ENCODE measurements at regions not wholly inside any gene's neighbourhood (a gene's known extent, or its start where the extent isn't known, plus 50 kb on each side); places are given as distances from the start of the nearest gene placed in this dataset.

- no peak for TF ChIP-seq SIN3A (IDR thresholded peaks at IDR 0.05; ENCODE audit: borderline replicate concordance, insufficient read depth, low read length)
- TF ChIP-seq FOXP2 (optimal IDR thresholded peaks at IDR 0.05; ENCODE audit: borderline replicate concordance, extremely low read depth, extremely low read length, insufficient read depth), result no peak
- no peak for TF ChIP-seq REST (IDR thresholded peaks at IDR 0.05; ENCODE audit: insufficient read depth in 1 of 2, low read depth in 2 of 2, low read length in 2 of 2)
- no peak for TF ChIP-seq TAF1 (IDR thresholded peaks at IDR 0.05; ENCODE audit: borderline replicate concordance, insufficient read depth, low read length)
- TF ChIP-seq POLR2AphosphoS5 (IDR thresholded peaks at IDR 0.05; ENCODE audit: low read depth, low read length), result no peak
Observed at GRCh38 chr1:59183749-59184317, 113.1 kb upstream of the FGGY start.

GRCh38 chr1:59184365-59184905 is 112.5 kb upstream of the FGGY start:
- TF ChIP-seq TAF1 (IDR thresholded peaks at IDR 0.05; ENCODE audit: borderline replicate concordance, insufficient read depth, low read length) (no peak), FOXP2 (optimal IDR thresholded peaks at IDR 0.05; ENCODE audit: borderline replicate concordance, extremely low read depth, extremely low read length, insufficient read depth) (no peak), POLR2AphosphoS5 (IDR thresholded peaks at IDR 0.05; ENCODE audit: low read depth, low read length) (no peak), REST (IDR thresholded peaks at IDR 0.05; ENCODE audit: insufficient read depth in 1 of 2, low read depth in 2 of 2, low read length in 2 of 2) (no peak), SIN3A (IDR thresholded peaks at IDR 0.05; ENCODE audit: borderline replicate concordance, insufficient read depth, low read length) (no peak)

- no peak for TF ChIP-seq REST (IDR thresholded peaks at IDR 0.05; ENCODE audit: insufficient read depth in 1 of 2, low read depth in 2 of 2, low read length in 2 of 2)
- no peak for TF ChIP-seq FOXP2 (optimal IDR thresholded peaks at IDR 0.05; ENCODE audit: borderline replicate concordance, extremely low read depth, extremely low read length, insufficient read depth)
- no peak for TF ChIP-seq SIN3A (IDR thresholded peaks at IDR 0.05; ENCODE audit: borderline replicate concordance, insufficient read depth, low read length)
- TF ChIP-seq TAF1 (IDR thresholded peaks at IDR 0.05; ENCODE audit: borderline replicate concordance, insufficient read depth, low read length), result no peak
- TF ChIP-seq POLR2AphosphoS5 (IDR thresholded peaks at IDR 0.05; ENCODE audit: low read depth, low read length), result no peak
Observed at GRCh38 chr1:59185163-59185860, 111.6 kb upstream of the FGGY start.

GRCh38 chr1:59186656-59187055 is 110.2 kb upstream of the FGGY start:
- TF ChIP-seq REST (IDR thresholded peaks at IDR 0.05; ENCODE audit: insufficient read depth in 1 of 2, low read depth in 2 of 2, low read length in 2 of 2) (no peak), POLR2AphosphoS5 (IDR thresholded peaks at IDR 0.05; ENCODE audit: low read depth, low read length) (no peak), TAF1 (IDR thresholded peaks at IDR 0.05; ENCODE audit: borderline replicate concordance, insufficient read depth, low read length) (no peak), FOXP2 (optimal IDR thresholded peaks at IDR 0.05; ENCODE audit: borderline replicate concordance, extremely low read depth, extremely low read length, insufficient read depth) (no peak), SIN3A (IDR thresholded peaks at IDR 0.05; ENCODE audit: borderline replicate concordance, insufficient read depth, low read length) (no peak)

Measured in PFSK-1 (cell line).